IMR-90 (cell line): ENCODE measurements at regions not wholly inside any gene's neighbourhood (a gene's known extent, or its start where the extent isn't known, plus 50 kb on each side); places are given as distances from the start of the nearest gene placed in this dataset.

ENCODE experiments used
- ATAC-seq: fragments of 200-7000 bp; cut with Tn5 transposase; 2 replicates; pipeline ENCODE4 v1.9.1; 2020; ENCODE audit warnings: low read depth, mild to moderate bottlenecking, moderate library complexity
- BruUV-seq: library from RNA; stranded (reverse); fragments of 400-500 nt; replicated peaks from 2 replicates; lab custom pipeline; 2021; lab: Mats Ljungman, UMichigan
- CTCF ChIA-PET: fragments of 300-600 bp; formaldehyde crosslinking; extraction: SDS; loops from one replicate; lab custom pipeline; 2021; ENCODE audit warnings: antibody characterized with exemption; lab: Yijun Ruan, JAX
- POLR2A ChIA-PET: fragments of 300-600 bp; sonication (Branson Sonifier 250); formaldehyde crosslinking; loops from one replicate; lab custom pipeline; 2022; ENCODE audit warnings: antibody characterized with exemption; ENCODE audit not compliant: unreplicated experiment; lab: Charles Lee
- DNase-seq: peaks from one replicate; pipeline ENCODE4 v3.0.0; 2013
- H2AFZ ChIP-seq: replicated peaks from 2 replicates; pipeline ENCODE3; 2013; ENCODE audit warnings: low read length, mild to moderate bottlenecking; ENCODE audit not compliant: poor library complexity
- H2AK5ac ChIP-seq: 2 replicates; pipeline ENCODE4 v1.6.1; 2013; ENCODE audit warnings: low read depth, low read length, inconsistent platforms
- H2AK9ac ChIP-seq: replicated peaks from 2 replicates; pipeline ENCODE3; 2013; ENCODE audit warnings: mild to moderate bottlenecking, low read depth, low read length, moderate library complexity; ENCODE audit not compliant: poor library complexity
- H2BK120ac ChIP-seq: 2 replicates; pipeline ENCODE4 v1.6.1; 2013; ENCODE audit warnings: low read depth, low read length, inconsistent platforms
- H2BK15ac ChIP-seq: 3 replicates; pipeline ENCODE4 v1.6.1; 2013; ENCODE audit warnings: low read depth, low read length, inconsistent platforms
- H2BK20ac ChIP-seq: 2 replicates; pipeline ENCODE4 v1.6.1; 2013; ENCODE audit warnings: low read depth, mild to moderate bottlenecking, inconsistent platforms, low read length, moderate library complexity
- H2BK5ac ChIP-seq: 2 replicates; pipeline ENCODE4 v1.6.1; 2013; ENCODE audit warnings: mild to moderate bottlenecking, low read depth, low read length, inconsistent platforms; ENCODE audit not compliant: poor library complexity, severe bottlenecking
- H3K14ac ChIP-seq: replicated peaks from 2 replicates; pipeline ENCODE4 v1.6.1; 2013; ENCODE audit warnings: low read depth, low read length, inconsistent platforms
- H3K18ac ChIP-seq: 2 replicates; pipeline ENCODE4 v1.6.1; 2013; ENCODE audit warnings: low read depth, low read length, control low read depth
- H3K23ac ChIP-seq: 2 replicates; pipeline ENCODE4 v1.6.1; 2013; ENCODE audit warnings: low read depth, low read length, inconsistent platforms
- H3K27ac ChIP-seq: 2 replicates; pipeline ENCODE4 v1.5.1; 2013; ENCODE audit warnings: mild to moderate bottlenecking, control low read depth, low read length; ENCODE audit not compliant: insufficient read depth
- H3K27me3 ChIP-seq: 2 replicates; pipeline ENCODE4 v1.6.1; 2013; ENCODE audit warnings: low read length; ENCODE audit not compliant: control insufficient read depth, insufficient read depth
- H3K36me3 ChIP-seq: 2 replicates; pipeline ENCODE4 v1.6.1; 2013; ENCODE audit warnings: low read length, mixed read lengths; ENCODE audit not compliant: control insufficient read depth, insufficient read depth
- H3K4ac ChIP-seq: 2 replicates; pipeline ENCODE4 v1.6.1; 2013; ENCODE audit warnings: low read depth, low read length, inconsistent platforms
- H3K4me1 ChIP-seq: 2 replicates; pipeline ENCODE4 v1.6.1; 2013; ENCODE audit warnings: low read length, mixed read lengths; ENCODE audit not compliant: control insufficient read depth, insufficient read depth
- H3K4me2 ChIP-seq: 2 replicates; pipeline ENCODE4 v1.6.1; 2013; ENCODE audit warnings: low read depth, mild to moderate bottlenecking, control low read depth, low read length, moderate library complexity
- H3K4me3 ChIP-seq: 2 replicates; pipeline ENCODE4 v1.5.1; 2013; ENCODE audit warnings: low read depth, mild to moderate bottlenecking, control low read depth, low read length, moderate library complexity; ENCODE audit not compliant: insufficient read depth
- H3K56ac ChIP-seq: 2 replicates; pipeline ENCODE4 v1.6.1; 2013; ENCODE audit warnings: low read length, inconsistent platforms; ENCODE audit not compliant: insufficient read depth; ENCODE audit errors: extremely low read depth
- H3K79me1 ChIP-seq, 2 experiments: 2 replicates each; pipeline ENCODE4 v1.6.1; 2013; ENCODE audit warnings: low read length in 2 of 2, inconsistent platforms in 1 of 2, low read depth in 1 of 2
- H3K9ac ChIP-seq: 2 replicates; pipeline ENCODE4 v1.6.1; 2013; ENCODE audit warnings: low read depth, low read length, control low read depth
- H3K9me1 ChIP-seq: 2 replicates; pipeline ENCODE4 v1.6.1; 2013; ENCODE audit warnings: low read length, inconsistent platforms; ENCODE audit not compliant: insufficient read depth
- H3K9me3 ChIP-seq: 2 replicates; pipeline ENCODE4 v1.6.1; 2013; ENCODE audit warnings: low read length; ENCODE audit not compliant: control insufficient read depth, insufficient read depth
- H4K20me1 ChIP-seq: 2 replicates; pipeline ENCODE4 v1.6.1; 2013; ENCODE audit warnings: low read length, inconsistent platforms; ENCODE audit not compliant: insufficient read depth
- H4K5ac ChIP-seq: 2 replicates; pipeline ENCODE4 v1.6.1; 2013; ENCODE audit warnings: mild to moderate bottlenecking, low read depth, low read length, control low read depth
- H4K8ac ChIP-seq, 2 experiments: 2 replicates each; pipeline ENCODE4 v1.6.1; 2013; ENCODE audit warnings: low read depth in 2 of 2, low read length in 2 of 2, control low read depth in 1 of 2, inconsistent platforms in 1 of 2
- H4K91ac ChIP-seq: 2 replicates; pipeline ENCODE4 v1.6.1; 2013; ENCODE audit warnings: low read depth, low read length, inconsistent platforms; ENCODE audit not compliant: insufficient read depth
- BHLHE40 ChIP-seq: fragments of 150-350 bp; IDR thresholded peaks from 2 replicates; pipeline ENCODE4 v1.6.1; 2016; ENCODE audit warnings: mild to moderate bottlenecking, low read depth, low read length
- CEBPB ChIP-seq: IDR thresholded peaks from 2 replicates; pipeline ENCODE4 v1.6.1; 2012; ENCODE audit warnings: low read depth, low read length, improper control_type of control experiment
- CHD1 ChIP-seq: IDR thresholded peaks from 2 replicates; pipeline ENCODE4 v1.6.1; 2012; ENCODE audit warnings: low read depth, low read length, improper control_type of control experiment
- ELK1 ChIP-seq: fragments of 150-350 bp; IDR thresholded peaks from 2 replicates; pipeline ENCODE4 v1.6.1; 2016; ENCODE audit warnings: low read depth, mild to moderate bottlenecking, low read length, moderate library complexity, borderline replicate concordance
- FOS ChIP-seq: fragments of 150-350 bp; IDR thresholded peaks from 2 replicates; pipeline ENCODE4 v1.6.1; 2016; ENCODE audit warnings: low read depth, low read length
- MAFK ChIP-seq: IDR thresholded peaks from 2 replicates; pipeline ENCODE4 v1.6.1; 2012; ENCODE audit warnings: low read depth, low read length, improper control_type of control experiment
- MAZ ChIP-seq: IDR thresholded peaks from 2 replicates; pipeline ENCODE4 v1.6.1; 2012; ENCODE audit warnings: low read depth, mild to moderate bottlenecking, low read length, improper control_type of control experiment, moderate library complexity, borderline replicate concordance
- MXI1 ChIP-seq: IDR thresholded peaks from 2 replicates; pipeline ENCODE4 v1.6.1; 2012; ENCODE audit warnings: low read depth, mild to moderate bottlenecking, low read length, moderate library complexity, borderline replicate concordance
- NFE2L2 ChIP-seq: fragments of 150-350 bp; IDR thresholded peaks from 2 replicates; pipeline ENCODE4 v1.6.1; 2016; ENCODE audit warnings: low read depth, mild to moderate bottlenecking, low read length
- POLR2A ChIP-seq: IDR thresholded peaks from 2 replicates; pipeline ENCODE4 v1.6.1; 2012; ENCODE audit warnings: mild to moderate bottlenecking, low read depth, low read length
- RCOR1 ChIP-seq: IDR thresholded peaks from 2 replicates; pipeline ENCODE4 v1.6.1; 2012; ENCODE audit warnings: mild to moderate bottlenecking, low read length, improper control_type of control experiment; ENCODE audit not compliant: insufficient replicate concordance
- USF2 ChIP-seq: fragments of 150-350 bp; IDR thresholded peaks from 2 replicates; pipeline ENCODE4 v1.6.1; 2017; ENCODE audit warnings: mild to moderate bottlenecking, antibody characterized with exemption, low read length, low read depth
- WGBS, 2 experiments: methylation state at CpG; one replicate each; pipeline versions ENCODE4 v1.1.5 to v1.1.7; 2013; ENCODE audit warnings: missing lambda C conversion rate in 2 of 2; ENCODE audit not compliant: insufficient read length in 1 of 2; ENCODE audit errors: extremely low coverage in 2 of 2; 5-methylcytosine and 5-hydroxymethylcytosine counted together
- dilution Hi-C: fragments of 300-500 bp; cut with HindIII; formaldehyde crosslinking; loops from one replicate; pipeline ENCODE4 v1.14.3; 2018; ENCODE audit warnings: low sequenced_read_pairs; ENCODE audit not compliant: unreplicated experiment
- in situ Hi-C: fragments of 300-500 bp; cut with MboI; formaldehyde crosslinking; loops from 3 replicates; pipeline ENCODE4 v1.14.3; 2019; ENCODE audit warnings: low sequenced_read_pairs, inconsistent platforms, mixed read lengths
- intact Hi-C: fragments of 100-400 bp; cut with micrococcal nuclease; formaldehyde crosslinking; loops from 2 replicates; pipeline ENCODE4 v1.10.0; 2022
- TF ChIP-seq, protein P1 (sequence below): conservative IDR thresholded peaks from 2 replicates; pipeline ENCODE4 v1.5.1; 2012; ENCODE audit warnings: mild to moderate bottlenecking, low read depth, low read length, improper control_type of control experiment

- Histone ChIP-seq H3K4me3 (no peak overlapping the region), H2BK20ac (no peak overlapping the region), H2AK5ac (no peak overlapping the region), H3K18ac (no peak overlapping the region), H2BK120ac (no peak overlapping the region), H3K9me3 (no peaks in the 10 kb centered on the region), H2AK9ac (no peak overlapping the region), H3K36me3 (no peaks in the 10 kb centered on the region), H3K4me1 (no peaks in the 10 kb centered on the region), H3K56ac (no peak overlapping the region), H2BK15ac (no peak overlapping the region), H3K79me1 (no peaks in the 10 kb centered on the region), H4K20me1 (no peaks in the 10 kb centered on the region), H3K4ac (no peak overlapping the region), H3K27ac (no peak overlapping the region), H2AFZ (no peak overlapping the region), H3K27me3 (no peaks in the 10 kb centered on the region), H2BK5ac (no peak overlapping the region), H4K8ac (no peak overlapping the region), H4K91ac (no peak overlapping the region), H3K9ac (no peak overlapping the region), H3K23ac (no peak overlapping the region), H3K14ac (no peak overlapping the region), H3K9me1 (no peaks in the 10 kb centered on the region), H4K5ac (no peak overlapping the region), H3K4me2 (no peak overlapping the region)
- no peak for TF ChIP-seq RCOR1
- no peak for TF ChIP-seq NFE2L2
- no peak for TF ChIP-seq MAFK
- no peak for TF ChIP-seq MAZ
- TF ChIP-seq, protein P1, sequence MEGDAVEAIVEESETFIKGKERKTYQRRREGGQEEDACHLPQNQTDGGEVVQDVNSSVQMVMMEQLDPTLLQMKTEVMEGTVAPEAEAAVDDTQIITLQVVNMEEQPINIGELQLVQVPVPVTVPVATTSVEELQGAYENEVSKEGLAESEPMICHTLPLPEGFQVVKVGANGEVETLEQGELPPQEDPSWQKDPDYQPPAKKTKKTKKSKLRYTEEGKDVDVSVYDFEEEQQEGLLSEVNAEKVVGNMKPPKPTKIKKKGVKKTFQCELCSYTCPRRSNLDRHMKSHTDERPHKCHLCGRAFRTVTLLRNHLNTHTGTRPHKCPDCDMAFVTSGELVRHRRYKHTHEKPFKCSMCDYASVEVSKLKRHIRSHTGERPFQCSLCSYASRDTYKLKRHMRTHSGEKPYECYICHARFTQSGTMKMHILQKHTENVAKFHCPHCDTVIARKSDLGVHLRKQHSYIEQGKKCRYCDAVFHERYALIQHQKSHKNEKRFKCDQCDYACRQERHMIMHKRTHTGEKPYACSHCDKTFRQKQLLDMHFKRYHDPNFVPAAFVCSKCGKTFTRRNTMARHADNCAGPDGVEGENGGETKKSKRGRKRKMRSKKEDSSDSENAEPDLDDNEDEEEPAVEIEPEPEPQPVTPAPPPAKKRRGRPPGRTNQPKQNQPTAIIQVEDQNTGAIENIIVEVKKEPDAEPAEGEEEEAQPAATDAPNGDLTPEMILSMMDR, result no peak
- TF ChIP-seq CHD1, result no peak
- TF ChIP-seq BHLHE40, result no peak
- no peak for TF ChIP-seq FOS
- no peak for TF ChIP-seq USF2
- no peak for TF ChIP-seq POLR2A
- TF ChIP-seq MXI1, result no peak
- TF ChIP-seq ELK1, result no peak
- TF ChIP-seq CEBPB, result no peak
- WGBS, 2 experiments, result no CpG with 5 or more reads among the region's 3 CpGs
- in situ Hi-C loops (no loop called here), dilution Hi-C loops (no loop called here), intact Hi-C loops (no loop called here)
- CTCF ChIA-PET, result no interaction called here
- BruUV-seq, result no TSS peak
- DNase-seq, result no peak
- POLR2A ChIA-PET, result no interaction called here
- no peak for ATAC-seq
These were observed 63.7 kb upstream of the OBI1 start for GRCh38 chr13:78722700-78723099.
